ENCODE measurements at regions not wholly inside any gene's neighbourhood (a gene's known extent, or its start where the extent isn't known, plus 50 kb on each side); places are given as distances from the start of the nearest gene placed in this dataset.

DNA sequence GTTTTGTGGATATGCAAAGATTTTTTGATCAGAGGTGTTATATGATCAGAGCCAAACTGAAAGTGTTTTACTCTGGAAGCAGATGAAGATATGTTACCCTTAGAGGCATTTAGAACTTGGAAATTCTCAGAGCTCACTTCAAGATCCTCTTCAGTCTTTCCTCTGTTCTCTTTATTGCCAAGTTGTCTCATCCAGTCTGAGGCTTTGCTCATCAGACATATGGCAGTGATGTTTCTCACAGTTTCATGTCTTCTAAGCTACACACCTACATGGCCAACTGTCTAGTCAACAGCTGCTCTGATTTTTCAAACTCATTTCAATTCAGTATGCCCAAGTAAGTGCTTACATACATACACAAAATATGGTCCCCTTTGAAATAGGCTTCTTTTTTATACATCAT, 1504.3 kb upstream of the PIK3C3 start:
- H3K9me3 ChIP-seq (ENCODE audit: control insufficient read depth, low read length): no peaks in the 10 kb centered on the region
- H3K4me3 ChIP-seq (ENCODE audit: low read length): no peak overlapping the region
- Mint-ChIP-seq H3K27me3 (ENCODE audit: insufficient read depth) (no peaks in the 10 kb centered on the region), H3K36me3 (ENCODE audit: low read depth) (no peaks in the 10 kb centered on the region), H3K9me3 (no peaks in the 10 kb centered on the region), H3K4me1 (no peaks in the 10 kb centered on the region), H3K27ac (no peak overlapping the region), H3K4me3 (no peak overlapping the region)
- DNase-seq: no peak
- TF ChIP-seq, protein P1, sequence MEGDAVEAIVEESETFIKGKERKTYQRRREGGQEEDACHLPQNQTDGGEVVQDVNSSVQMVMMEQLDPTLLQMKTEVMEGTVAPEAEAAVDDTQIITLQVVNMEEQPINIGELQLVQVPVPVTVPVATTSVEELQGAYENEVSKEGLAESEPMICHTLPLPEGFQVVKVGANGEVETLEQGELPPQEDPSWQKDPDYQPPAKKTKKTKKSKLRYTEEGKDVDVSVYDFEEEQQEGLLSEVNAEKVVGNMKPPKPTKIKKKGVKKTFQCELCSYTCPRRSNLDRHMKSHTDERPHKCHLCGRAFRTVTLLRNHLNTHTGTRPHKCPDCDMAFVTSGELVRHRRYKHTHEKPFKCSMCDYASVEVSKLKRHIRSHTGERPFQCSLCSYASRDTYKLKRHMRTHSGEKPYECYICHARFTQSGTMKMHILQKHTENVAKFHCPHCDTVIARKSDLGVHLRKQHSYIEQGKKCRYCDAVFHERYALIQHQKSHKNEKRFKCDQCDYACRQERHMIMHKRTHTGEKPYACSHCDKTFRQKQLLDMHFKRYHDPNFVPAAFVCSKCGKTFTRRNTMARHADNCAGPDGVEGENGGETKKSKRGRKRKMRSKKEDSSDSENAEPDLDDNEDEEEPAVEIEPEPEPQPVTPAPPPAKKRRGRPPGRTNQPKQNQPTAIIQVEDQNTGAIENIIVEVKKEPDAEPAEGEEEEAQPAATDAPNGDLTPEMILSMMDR (conservative IDR thresholded peaks at IDR 0.05): no peak
- H3K36me3 ChIP-seq (ENCODE audit: control insufficient read depth, insufficient read depth, low read length): no peaks in the 10 kb centered on the region
- no peaks in the 10 kb centered on the region for H3K4me1 ChIP-seq (ENCODE audit: control insufficient read depth, insufficient read depth, low read length)
- no peaks in the 10 kb centered on the region for H3K27me3 ChIP-seq (ENCODE audit: control insufficient read depth, insufficient read depth, low read length, poor library complexity, severe bottlenecking)
- H3K9ac ChIP-seq (ENCODE audit: extremely low read depth, low read length, poor library complexity, severe bottlenecking): no peak overlapping the region
- no peak overlapping the region for H3K27ac ChIP-seq (ENCODE audit: low read depth, low read length)

DNA sequence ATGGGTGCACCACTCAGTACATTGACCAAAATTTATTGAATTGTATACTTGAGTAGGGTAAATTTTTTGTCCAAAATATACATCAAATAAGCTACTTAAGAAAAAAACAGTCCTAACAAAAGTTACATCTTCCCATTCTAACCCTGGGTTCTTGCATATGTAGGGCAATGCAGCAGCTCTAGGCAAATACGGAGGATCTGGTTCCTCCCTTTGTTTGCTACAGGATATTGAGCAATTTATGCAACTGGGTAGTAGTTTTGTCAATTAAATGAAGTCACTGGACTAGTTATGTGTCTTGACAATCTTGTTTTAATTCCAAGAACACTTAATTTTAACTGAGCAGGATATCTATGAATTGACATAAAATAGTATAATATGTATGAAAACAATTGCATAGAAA, 1507.2 kb upstream of the PIK3C3 start:
- no peak overlapping the region for H3K27ac Mint-ChIP-seq
- no peak overlapping the region for H3K4me3 Mint-ChIP-seq
- Histone ChIP-seq H3K4me3 (ENCODE audit: low read length) (no peak overlapping the region), H3K9ac (ENCODE audit: extremely low read depth, low read length, poor library complexity, severe bottlenecking) (no peak overlapping the region), H3K4me1 (ENCODE audit: control insufficient read depth, insufficient read depth, low read length) (no peaks in the 10 kb centered on the region), H3K27me3 (ENCODE audit: control insufficient read depth, insufficient read depth, low read length, poor library complexity, severe bottlenecking) (no peaks in the 10 kb centered on the region), H3K36me3 (ENCODE audit: control insufficient read depth, insufficient read depth, low read length) (no peaks in the 10 kb centered on the region), H3K9me3 (ENCODE audit: control insufficient read depth, low read length) (no peaks in the 10 kb centered on the region), H3K27ac (ENCODE audit: low read depth, low read length) (no peak overlapping the region)
- no peak for DNase-seq
- no peaks in the 10 kb centered on the region for H3K27me3 Mint-ChIP-seq (ENCODE audit: insufficient read depth)
- no peaks in the 10 kb centered on the region for H3K36me3 Mint-ChIP-seq (ENCODE audit: low read depth)
- TF ChIP-seq, protein P1 (conservative IDR thresholded peaks at IDR 0.05): no peak
- 82% methylated on average over 1 of the region's 1 CpG; no CpG with 5 or more reads in 1 of the 2 experiments for WGBS, 2 experiments (ENCODE audit: insufficient coverage in 1 of 2, insufficient read length in 1 of 2)
- peaks cover 7% of the 10 kb centered on the region for H3K4me1 Mint-ChIP-seq
- no peaks in the 10 kb centered on the region for H3K9me3 Mint-ChIP-seq

DNA sequence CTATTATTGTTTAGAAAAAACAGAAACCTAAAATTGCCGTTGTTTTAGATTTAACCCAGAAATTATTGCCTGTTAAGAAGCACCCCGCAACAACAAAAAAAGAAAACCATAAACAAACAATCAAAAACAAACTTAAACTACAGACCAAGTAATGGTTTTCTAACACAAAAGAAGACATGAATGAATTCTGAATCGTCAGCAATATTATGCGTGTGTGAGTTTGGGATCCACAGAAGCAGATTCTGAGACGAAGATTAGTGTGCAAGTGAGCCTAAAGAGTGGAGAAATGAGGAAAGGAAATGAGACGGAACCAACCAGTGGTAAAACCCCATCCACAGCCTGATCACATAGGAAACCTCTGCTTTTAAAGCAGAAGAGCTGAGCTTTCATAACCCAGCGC, 1514.9 kb upstream of the PIK3C3 start:
- Mint-ChIP-seq H3K9me3 (no peaks in the 10 kb centered on the region), H3K4me1 (peaks cover 7% of the 10 kb centered on the region)

More for the DNA sequence above, 1514.9 kb upstream of the PIK3C3 start:
- H3K4me3 ChIP-seq (ENCODE audit: low read length): no peak overlapping the region
- no peaks in the 10 kb centered on the region for H3K9me3 ChIP-seq (ENCODE audit: control insufficient read depth, low read length)
- Mint-ChIP-seq H3K4me3 (no peak overlapping the region), H3K27me3 (ENCODE audit: insufficient read depth) (no peaks in the 10 kb centered on the region), H3K27ac (no peak overlapping the region), H3K36me3 (ENCODE audit: low read depth) (no peaks in the 10 kb centered on the region)
- 86 to 95% methylated on average over 3 to 7 of the region's 7 CpGs for WGBS, 2 experiments (ENCODE audit: insufficient coverage in 1 of 2, insufficient read length in 1 of 2)
- H3K9ac ChIP-seq (ENCODE audit: extremely low read depth, low read length, poor library complexity, severe bottlenecking): no peak overlapping the region
- no peaks in the 10 kb centered on the region for H3K4me1 ChIP-seq (ENCODE audit: control insufficient read depth, insufficient read depth, low read length)
- DNase-seq: no peak
- no peaks in the 10 kb centered on the region for H3K27me3 ChIP-seq (ENCODE audit: control insufficient read depth, insufficient read depth, low read length, poor library complexity, severe bottlenecking)
- no peaks in the 10 kb centered on the region for H3K36me3 ChIP-seq (ENCODE audit: control insufficient read depth, insufficient read depth, low read length)
- no peak overlapping the region for H3K27ac ChIP-seq (ENCODE audit: low read depth, low read length)
- TF ChIP-seq, protein P1 (conservative IDR thresholded peaks at IDR 0.05): no peak

All from endodermal cell (in vitro differentiated cells).